Type B pancreatic cell (in vitro differentiated cells): ENCODE measurements at regions not wholly inside any gene's neighbourhood (a gene's known extent, or its start where the extent isn't known, plus 50 kb on each side); places are given as distances from the start of the nearest gene placed in this dataset.

Experiments
- DNase-seq: peaks from one replicate; pipeline ENCODE4 v3.0.0; 2021; ENCODE audit warnings: mixed read lengths; ENCODE audit not compliant: unreplicated experiment; ENCODE audit errors: extremely low spot score
- H3K27ac Mint-ChIP-seq: 2 replicates; pipeline ENCODE4 v1.8.0; 2021; ENCODE audit warnings: mild to moderate bottlenecking, mixed read lengths
- H3K27me3 Mint-ChIP-seq: 2 replicates; pipeline ENCODE4 v1.8.0; 2021; ENCODE audit warnings: mixed read lengths
- H3K36me3 Mint-ChIP-seq: 2 replicates; pipeline ENCODE4 v1.8.0; 2021; ENCODE audit warnings: mixed read lengths
- H3K4me1 Mint-ChIP-seq: one replicate; pipeline ENCODE4 v1.8.0; 2021; ENCODE audit warnings: mixed read lengths; ENCODE audit not compliant: unreplicated experiment
- H3K4me3 Mint-ChIP-seq: 2 replicates; pipeline ENCODE4 v1.8.0; 2021; ENCODE audit warnings: mild to moderate bottlenecking, mixed read lengths
- H3K9me3 Mint-ChIP-seq: 2 replicates; pipeline ENCODE4 v1.8.0; 2021; ENCODE audit warnings: mixed read lengths
- CTCF ChIP-seq: fragments of 200-600 bp; sonication (generic); conservative IDR thresholded peaks from 2 replicates; pipeline ENCODE4 v1.5.0; 2021; ENCODE audit warnings: antibody characterized with exemption, mild to moderate bottlenecking

- H3K36me3 Mint-ChIP-seq: no peaks in the 10 kb centered on the region
- H3K9me3 Mint-ChIP-seq: no peaks in the 10 kb centered on the region
- no peak for DNase-seq
- H3K4me3 Mint-ChIP-seq: no peak overlapping the region
- no peaks in the 10 kb centered on the region for H3K27me3 Mint-ChIP-seq
- TF ChIP-seq CTCF: no peak
- no peak overlapping the region for H3K27ac Mint-ChIP-seq
- no peaks in the 10 kb centered on the region for H3K4me1 Mint-ChIP-seq
Observed at GRCh38 chr5:120062515-120062917, 401.6 kb upstream of the PRR16 start.

- no peaks in the 10 kb centered on the region for H3K36me3 Mint-ChIP-seq
- TF ChIP-seq CTCF: no peak
- DNase-seq: no peak
- no peaks in the 10 kb centered on the region for H3K9me3 Mint-ChIP-seq
- H3K4me3 Mint-ChIP-seq: no peak overlapping the region
- no peaks in the 10 kb centered on the region for H3K4me1 Mint-ChIP-seq
- H3K27ac Mint-ChIP-seq: no peak overlapping the region
- no peaks in the 10 kb centered on the region for H3K27me3 Mint-ChIP-seq
Observed at GRCh38 chr5:120072068-120072761, 391.9 kb upstream of the PRR16 start.

- Mint-ChIP-seq H3K27me3 (no peaks in the 10 kb centered on the region), H3K27ac (no peak overlapping the region), H3K9me3 (no peaks in the 10 kb centered on the region), H3K4me1 (no peaks in the 10 kb centered on the region), H3K36me3 (no peaks in the 10 kb centered on the region), H3K4me3 (no peak overlapping the region)
- no peak for DNase-seq
- TF ChIP-seq CTCF: no peak
Observed at GRCh38 chr5:120073722-120074121, 390.4 kb upstream of the PRR16 start.

GRCh38 chr5:120080781-120081180 is 383.3 kb upstream of the PRR16 start:
- no peak overlapping the region for H3K27ac Mint-ChIP-seq

GRCh38 chr5:120082316-120083068 is 381.6 kb upstream of the PRR16 start:
- no peak overlapping the region for H3K27ac Mint-ChIP-seq
- H3K4me3 Mint-ChIP-seq: no peak overlapping the region
- no peaks in the 10 kb centered on the region for H3K27me3 Mint-ChIP-seq
- no peaks in the 10 kb centered on the region for H3K9me3 Mint-ChIP-seq
- no peaks in the 10 kb centered on the region for H3K36me3 Mint-ChIP-seq
- no peaks in the 10 kb centered on the region for H3K4me1 Mint-ChIP-seq
- no peak for TF ChIP-seq CTCF
- DNase-seq: no peak

More at GRCh38 chr5:120080781-120081180, 383.3 kb upstream of the PRR16 start:
- H3K4me3 Mint-ChIP-seq: no peak overlapping the region
- TF ChIP-seq CTCF: no peak
- H3K9me3 Mint-ChIP-seq: no peaks in the 10 kb centered on the region
- no peaks in the 10 kb centered on the region for H3K27me3 Mint-ChIP-seq
- no peaks in the 10 kb centered on the region for H3K4me1 Mint-ChIP-seq
- DNase-seq: no peak
- no peaks in the 10 kb centered on the region for H3K36me3 Mint-ChIP-seq
